ENCODE measurements at regions not wholly inside any gene's neighbourhood (a gene's known extent, or its start where the extent isn't known, plus 50 kb on each side); places are given as distances from the start of the nearest gene placed in this dataset.

DNA sequence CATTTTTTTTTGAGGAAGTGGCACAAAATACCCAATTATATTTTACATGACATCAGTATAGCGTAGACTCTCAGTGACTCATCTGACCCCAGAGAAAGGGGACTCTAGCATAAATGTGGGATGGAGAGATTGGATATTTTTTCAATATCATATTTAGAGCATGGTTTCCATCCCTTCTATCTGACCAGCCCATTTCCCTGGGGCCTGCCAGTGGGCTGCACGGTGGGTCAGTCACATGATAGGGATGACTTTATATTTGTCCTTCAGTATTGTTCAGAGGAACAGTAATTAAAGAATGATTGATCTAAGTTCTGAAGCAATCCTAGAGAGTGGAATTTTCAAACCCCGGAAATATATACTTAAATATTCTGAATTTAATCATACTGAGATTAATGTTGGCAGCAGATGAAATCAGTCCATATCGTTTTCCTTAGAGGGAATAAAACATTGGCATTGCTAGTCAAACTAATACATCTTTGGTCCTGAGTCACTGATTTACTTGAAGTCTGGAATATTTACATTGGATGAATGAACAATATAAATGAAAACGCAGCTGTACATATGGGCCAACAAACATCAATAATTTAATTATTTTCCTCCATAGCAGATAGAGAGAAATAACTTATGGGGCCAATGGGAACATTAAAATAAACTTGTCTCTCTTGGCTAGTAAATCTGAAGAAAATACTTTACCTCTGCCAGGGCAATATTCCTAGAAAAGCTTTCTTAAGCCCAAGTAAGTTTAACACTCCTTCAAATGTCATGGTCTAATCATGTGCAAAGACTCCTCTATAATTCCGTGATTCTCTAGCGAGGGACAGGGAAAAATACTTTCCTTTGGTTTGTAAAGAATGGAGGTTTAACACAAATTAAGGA is 563.6 kb upstream of the PKDCC start:
- H3K79me2 ChIP-seq (ENCODE audit: insufficient read depth, low read depth), result no peaks in the 10 kb centered on the region

GRCh38 chr2:41484858-41485234 is 563.0 kb upstream of the PKDCC start:
- H3K4me1 ChIP-seq (ENCODE audit: low read depth, poor library complexity, severe bottlenecking), result no peaks in the 10 kb centered on the region
- no peaks in the 10 kb centered on the region for H4K20me1 ChIP-seq (ENCODE audit: insufficient read depth)
- H3K4me3 ChIP-seq (IDR thresholded peaks at IDR 0.05; ENCODE audit: insufficient read depth, low read depth, low read length), result no peak overlapping the region
- no peaks in the 10 kb centered on the region for H3K79me2 ChIP-seq (ENCODE audit: insufficient read depth, low read depth)
- H3K27ac ChIP-seq, result no peak overlapping the region
- H3K4me2 ChIP-seq, result no peak overlapping the region
- H3K9ac ChIP-seq, result no peak overlapping the region
- H3K27me3 ChIP-seq (ENCODE audit: insufficient read depth, low read depth), result no peaks in the 10 kb centered on the region
- TF ChIP-seq, protein P1, sequence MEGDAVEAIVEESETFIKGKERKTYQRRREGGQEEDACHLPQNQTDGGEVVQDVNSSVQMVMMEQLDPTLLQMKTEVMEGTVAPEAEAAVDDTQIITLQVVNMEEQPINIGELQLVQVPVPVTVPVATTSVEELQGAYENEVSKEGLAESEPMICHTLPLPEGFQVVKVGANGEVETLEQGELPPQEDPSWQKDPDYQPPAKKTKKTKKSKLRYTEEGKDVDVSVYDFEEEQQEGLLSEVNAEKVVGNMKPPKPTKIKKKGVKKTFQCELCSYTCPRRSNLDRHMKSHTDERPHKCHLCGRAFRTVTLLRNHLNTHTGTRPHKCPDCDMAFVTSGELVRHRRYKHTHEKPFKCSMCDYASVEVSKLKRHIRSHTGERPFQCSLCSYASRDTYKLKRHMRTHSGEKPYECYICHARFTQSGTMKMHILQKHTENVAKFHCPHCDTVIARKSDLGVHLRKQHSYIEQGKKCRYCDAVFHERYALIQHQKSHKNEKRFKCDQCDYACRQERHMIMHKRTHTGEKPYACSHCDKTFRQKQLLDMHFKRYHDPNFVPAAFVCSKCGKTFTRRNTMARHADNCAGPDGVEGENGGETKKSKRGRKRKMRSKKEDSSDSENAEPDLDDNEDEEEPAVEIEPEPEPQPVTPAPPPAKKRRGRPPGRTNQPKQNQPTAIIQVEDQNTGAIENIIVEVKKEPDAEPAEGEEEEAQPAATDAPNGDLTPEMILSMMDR (conservative IDR thresholded peaks at IDR 0.05; ENCODE audit: low read depth, low read length), result no peak
- no peak overlapping the region for H2AFZ ChIP-seq (ENCODE audit: low read depth)
- no peaks in the 10 kb centered on the region for H3K36me3 ChIP-seq (ENCODE audit: insufficient read depth)

More for the DNA sequence above, 563.6 kb upstream of the PKDCC start:
- Histone ChIP-seq H3K4me3 (IDR thresholded peaks at IDR 0.05; ENCODE audit: insufficient read depth, low read depth, low read length) (no peak overlapping the region), H3K9ac (no peak overlapping the region), H3K4me1 (ENCODE audit: low read depth, poor library complexity, severe bottlenecking) (no peaks in the 10 kb centered on the region), H3K27ac (no peak overlapping the region), H3K27me3 (ENCODE audit: insufficient read depth, low read depth) (no peaks in the 10 kb centered on the region), H4K20me1 (ENCODE audit: insufficient read depth) (no peaks in the 10 kb centered on the region), H2AFZ (ENCODE audit: low read depth) (no peak overlapping the region), H3K4me2 (no peak overlapping the region), H3K36me3 (ENCODE audit: insufficient read depth) (no peaks in the 10 kb centered on the region)
- TF ChIP-seq, protein P1 (conservative IDR thresholded peaks at IDR 0.05; ENCODE audit: low read depth, low read length), result no peak

DNA sequence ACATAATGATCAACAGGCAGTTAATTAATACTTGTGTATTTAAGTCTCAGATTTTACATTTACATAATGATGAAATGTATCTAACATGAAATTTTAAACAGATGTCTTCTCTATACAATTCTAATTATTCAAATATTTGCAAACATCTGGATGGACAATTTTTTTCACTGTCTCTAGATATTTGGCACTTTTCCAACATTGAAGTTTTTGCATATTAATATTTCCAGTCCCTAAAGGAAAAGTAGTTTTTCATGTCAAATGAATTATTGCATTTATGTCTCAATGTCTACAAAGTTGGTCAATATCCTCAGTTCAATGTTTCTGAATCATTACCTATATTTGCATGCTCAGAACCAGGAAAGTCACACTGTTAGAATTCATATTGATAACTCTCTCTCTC is 560.9 kb upstream of the PKDCC start:
- H3K4me1 ChIP-seq (ENCODE audit: low read depth, poor library complexity, severe bottlenecking), result no peaks in the 10 kb centered on the region
- no peak overlapping the region for H2AFZ ChIP-seq (ENCODE audit: low read depth)
- H3K4me3 ChIP-seq (IDR thresholded peaks at IDR 0.05; ENCODE audit: insufficient read depth, low read depth, low read length), result no peak overlapping the region
- no peaks in the 10 kb centered on the region for H3K36me3 ChIP-seq (ENCODE audit: insufficient read depth)
- H3K9ac ChIP-seq, result no peak overlapping the region
- no peaks in the 10 kb centered on the region for H3K27me3 ChIP-seq (ENCODE audit: insufficient read depth, low read depth)
- H3K27ac ChIP-seq, result no peak overlapping the region
- H3K79me2 ChIP-seq (ENCODE audit: insufficient read depth, low read depth), result no peaks in the 10 kb centered on the region
- no peak overlapping the region for H3K4me2 ChIP-seq
- H4K20me1 ChIP-seq (ENCODE audit: insufficient read depth), result no peaks in the 10 kb centered on the region
- TF ChIP-seq, protein P1 (conservative IDR thresholded peaks at IDR 0.05; ENCODE audit: low read depth, low read length), result no peak

GRCh38 chr2:41488888-41489287 is 558.9 kb upstream of the PKDCC start:
- Histone ChIP-seq H2AFZ (ENCODE audit: low read depth) (no peak overlapping the region), H3K27me3 (ENCODE audit: insufficient read depth, low read depth) (no peaks in the 10 kb centered on the region), H4K20me1 (ENCODE audit: insufficient read depth) (no peaks in the 10 kb centered on the region), H3K9ac (no peak overlapping the region), H3K4me1 (ENCODE audit: low read depth, poor library complexity, severe bottlenecking) (no peaks in the 10 kb centered on the region), H3K4me3 (IDR thresholded peaks at IDR 0.05; ENCODE audit: insufficient read depth, low read depth, low read length) (no peak overlapping the region), H3K4me2 (no peak overlapping the region), H3K36me3 (ENCODE audit: insufficient read depth) (no peaks in the 10 kb centered on the region), H3K27ac (no peak overlapping the region), H3K79me2 (ENCODE audit: insufficient read depth, low read depth) (no peaks in the 10 kb centered on the region)
- TF ChIP-seq, protein P1 (conservative IDR thresholded peaks at IDR 0.05; ENCODE audit: low read depth, low read length), result no peak
